Tibial nerve (tissue), 3 donors: ENCODE measurements at regions not wholly inside any gene's neighbourhood (a gene's known extent, or its start where the extent isn't known, plus 50 kb on each side); places are given as distances from the start of the nearest gene placed in this dataset.

Experiments used
- CTCF ChIP-seq, 5 experiments: fragments of 200-600 bp in 3 of 5; fragments of 450-650 bp in 2 of 5; sonication (generic) in 3 of 5; IDR thresholded peaks; one replicate each; pipeline ENCODE4 v1.5.1; 2016 to 2019; ENCODE audit warnings: antibody characterized with exemption in 5 of 5, mild to moderate bottlenecking in 3 of 5, moderate library complexity in 2 of 5
- POLR2A ChIP-seq, 2 donors: fragments of 450-650 bp; IDR thresholded peaks; one replicate each; pipeline ENCODE4 v1.6.1; 2017; ENCODE audit warnings: antibody characterized with exemption in 2 of 2, mild to moderate bottlenecking in 2 of 2, moderate library complexity in 2 of 2

- TF ChIP-seq POLR2A (IDR thresholded peaks at IDR 0.05) (no peak), CTCF (IDR thresholded peaks at IDR 0.05) (no peak)
Measured at GRCh38 chr2:240246173-240246820, 105.8 kb upstream of the OTOS start.
